K562 (cell line): ENCODE measurements at regions not wholly inside any gene's neighbourhood (a gene's known extent, or its start where the extent isn't known, plus 50 kb on each side); places are given as distances from the start of the nearest gene placed in this dataset.

ENCODE experiments used
- AFF1 ChIP-seq, 2 experiments: fragments of 450-650 bp; IDR thresholded peaks; 2 replicates each; pipeline ENCODE4 v1.6.1; 2018; ENCODE audit warnings: mild to moderate bottlenecking in 2 of 2, low read depth in 1 of 2; ENCODE audit not compliant: partially characterized antibody in 2 of 2
- ARID1B ChIP-seq: fragments of 450-650 bp; IDR thresholded peaks from 2 replicates; pipeline ENCODE4 v1.6.1; 2016; ENCODE audit warnings: antibody characterized with exemption, mild to moderate bottlenecking, inconsistent platforms
- CEBPZ ChIP-seq: fragments of 150-350 bp; IDR thresholded peaks from 2 replicates; pipeline ENCODE4 v1.6.1; 2014; ENCODE audit warnings: low read depth, mild to moderate bottlenecking, low read length, borderline replicate concordance
- CXXC5 ChIP-seq: fragments of 250-450 bp; sonication (Bioruptor Pico); IDR thresholded peaks from 2 replicates; pipeline ENCODE4 v1.8.0; 2022; ENCODE audit warnings: inconsistent platforms, mild to moderate bottlenecking, moderate library complexity
- E4F1 ChIP-seq: fragments of 250-450 bp; sonication (Bioruptor Pico); IDR thresholded peaks from 2 replicates; pipeline ENCODE4 v1.5.0; 2021; ENCODE audit warnings: mild to moderate bottlenecking, borderline replicate concordance
- EHMT2 ChIP-seq: fragments of 450-650 bp; IDR thresholded peaks from 2 replicates; pipeline ENCODE4 v1.6.1; 2018; ENCODE audit warnings: antibody characterized with exemption
- L3MBTL2 ChIP-seq: fragments of 450-650 bp; IDR thresholded peaks from 2 replicates; pipeline ENCODE4 v1.6.1; 2016; ENCODE audit warnings: mild to moderate bottlenecking, moderate library complexity
- MAFG ChIP-seq: fragments of 450-650 bp; conservative IDR thresholded peaks from 2 replicates; pipeline ENCODE4 v1.6.1; 2016; ENCODE audit warnings: missing genetic modification characterization, missing compliant biosample characterization
- NCOA6 ChIP-seq: fragments of 450-650 bp; IDR thresholded peaks from 2 replicates; pipeline ENCODE4 v1.6.1; 2017; ENCODE audit warnings: mild to moderate bottlenecking
- PBX2 ChIP-seq, 2 experiments: IDR thresholded peaks in 1 of 2; conservative IDR thresholded peaks in 1 of 2; 2 replicates each; pipeline ENCODE4 v1.6.1; 2016; ENCODE audit warnings: low read depth in 2 of 2, mild to moderate bottlenecking in 1 of 2, missing compliant biosample characterization in 1 of 2, missing genetic modification characterization in 1 of 2, moderate library complexity in 1 of 2
- ZBTB5 ChIP-seq: fragments of 450-650 bp; IDR thresholded peaks from 2 replicates; pipeline ENCODE4 v1.6.1; 2017; ENCODE audit warnings: antibody characterized with exemption
- ZNF12 ChIP-seq: sonication (generic); formaldehyde crosslinking; IDR thresholded peaks from 2 replicates; pipeline ENCODE4 v1.4.0; 2020; ENCODE audit warnings: mild to moderate bottlenecking, missing genetic modification reagents

- TF ChIP-seq ZBTB5 (no peak), CEBPZ (no peak), AFF1 (IDR thresholded peaks at IDR 0.05; ENCODE audit: low read depth in 1 of 2, partially characterized antibody in 2 of 2) (no peak), PBX2 (CRISPR knock-in tag; IDR thresholded peaks at IDR 0.05; ENCODE audit: low read depth) (no peak), PBX2 (tag; conservative IDR thresholded peaks at IDR 0.05; ENCODE audit: low read depth) (0 out of 2 replicates have a peak, but pooled peaks have one; percentile 34), NCOA6 (no peak), ZNF12 (no peak), EHMT2 (no peak), CXXC5 (CRISPR knock-in tag) (peak; percentile 33; the same call in 1 of the 2 replicates), MAFG (no peak), L3MBTL2 (peak; percentile 91), E4F1 (CRISPR knock-in tag) (no peak), ARID1B (no peak)
Observed at GRCh38 chr5:50929174-50929573, 262.7 kb downstream of the PARP8 start (continued).
